H1 (cell line): ENCODE measurements at regions not wholly inside any gene's neighbourhood (a gene's known extent, or its start where the extent isn't known, plus 50 kb on each side); places are given as distances from the start of the nearest gene placed in this dataset.

Experiments
- CTCF ChIA-PET: fragments of 300-600 bp; sonication (Branson Sonifier 250); formaldehyde crosslinking; loops from one replicate; lab custom pipeline; 2021; ENCODE audit not compliant: partially characterized antibody; lab: Charles Lee
- POLR2A ChIA-PET: fragments of 300-600 bp; sonication (Branson Sonifier 250); formaldehyde crosslinking; loops from one replicate; lab custom pipeline; 2021; ENCODE audit warnings: inconsistent platforms; ENCODE audit not compliant: partially characterized antibody; lab: Charles Lee
- DNase-seq, 2 experiments: peaks; one replicate each; pipeline versions ENCODE4 v3.0.0 to v3.0.0-alpha.2; 2010 to 2022; ENCODE audit warnings: low spot score in 2 of 2, low read depth in 1 of 2, mixed read lengths in 1 of 2
- FAIRE-seq: peaks from 2 replicates; lab custom pipeline; 2011; peaks lifted over from hg19 to GRCh38; lab: Jason Lieb, UNC
- H2AFZ ChIP-seq: 2 replicates; pipeline ENCODE4 v1.8.1; 2012; ENCODE audit warnings: low read length, inconsistent platforms
- H2AK5ac ChIP-seq: 2 replicates; pipeline ENCODE4 v1.6.1; 2013; ENCODE audit warnings: low read depth, low read length
- H2BK120ac ChIP-seq: replicated peaks from 2 replicates; pipeline ENCODE3; 2013; ENCODE audit warnings: low read depth, low read length, inconsistent platforms
- H2BK12ac ChIP-seq: 2 replicates; pipeline ENCODE4 v1.6.1; 2013; ENCODE audit warnings: low read depth, low read length
- H2BK15ac ChIP-seq: 2 replicates; pipeline ENCODE4 v1.6.1; 2013; ENCODE audit warnings: low read length
- H2BK20ac ChIP-seq: 2 replicates; pipeline ENCODE4 v1.6.1; 2013; ENCODE audit warnings: low read length
- H2BK5ac ChIP-seq: 2 replicates; pipeline ENCODE4 v1.6.1; 2013; ENCODE audit warnings: low read depth, low read length
- H3K14ac ChIP-seq: 2 replicates; pipeline ENCODE4 v1.6.1; 2013; ENCODE audit warnings: inconsistent platforms; ENCODE audit not compliant: insufficient read length
- H3K18ac ChIP-seq: 2 replicates; pipeline ENCODE4 v1.6.1; 2013; ENCODE audit warnings: low read length; ENCODE audit errors: extremely low read depth
- H3K23ac ChIP-seq: 2 replicates; pipeline ENCODE4 v1.6.1; 2013; ENCODE audit warnings: inconsistent platforms; ENCODE audit not compliant: insufficient read length
- H3K23me2 ChIP-seq: 2 replicates; pipeline ENCODE4 v1.6.1; 2013; ENCODE audit warnings: low read depth, low read length
- H3K27ac ChIP-seq: 2 replicates; pipeline ENCODE4 v1.6.1; 2011; ENCODE audit warnings: low read depth, low read length, inconsistent platforms
- H3K27me3 ChIP-seq, 4 experiments: replicated peaks in 1 of 4; 1 replicate in 1 of 4; 2 replicates in 3 of 4; pipeline versions ENCODE4 v1.6.1 to v1.8.1; 2011 to 2013; ENCODE audit warnings: low read length in 3 of 4, mild to moderate bottlenecking in 3 of 4, inconsistent platforms in 2 of 4, mixed read lengths in 2 of 4, moderate library complexity in 1 of 4; ENCODE audit not compliant: control insufficient read depth in 3 of 4, insufficient read depth in 3 of 4; ENCODE audit errors: extremely low read depth in 1 of 4
- H3K36me3 ChIP-seq, 4 experiments: 2 replicates each; pipeline versions ENCODE4 v1.6.1 to v1.8.1; 2011 to 2013; ENCODE audit warnings: mild to moderate bottlenecking in 4 of 4, low read length in 3 of 4, moderate library complexity in 2 of 4, control low read depth in 1 of 4, inconsistent platforms in 1 of 4; ENCODE audit not compliant: insufficient read depth in 4 of 4, control insufficient read depth in 2 of 4
- H3K4ac ChIP-seq: replicated peaks from 2 replicates; pipeline ENCODE3; 2013; ENCODE audit warnings: low read length, low read depth, mixed read lengths, inconsistent platforms; ENCODE audit not compliant: insufficient read length
- H3K4me1 ChIP-seq, 4 experiments: replicated peaks in 1 of 4; 1 replicate in 1 of 4; 2 replicates in 3 of 4; pipeline versions ENCODE4 v1.6.1 to v1.8.1; 2011 to 2013; ENCODE audit warnings: low read length in 3 of 4, inconsistent platforms in 2 of 4, mixed read lengths in 1 of 4; ENCODE audit not compliant: insufficient read depth in 4 of 4, control insufficient read depth in 3 of 4
- H3K4me2 ChIP-seq, 2 experiments: 2 replicates each; pipeline versions ENCODE4 v1.6.1 to v1.8.1; 2011 to 2013; ENCODE audit warnings: low read depth in 2 of 2, low read length in 2 of 2, control low read depth in 1 of 2, inconsistent platforms in 1 of 2, mild to moderate bottlenecking in 1 of 2; ENCODE audit not compliant: insufficient read depth in 1 of 2
- H3K4me3 ChIP-seq, 4 experiments: fragments of 200-600, 300-600 bp in 1 of 4; sonication (generic), shearing (Covaris generic), sonication (Bioruptor Twin) in 1 of 4; 2 replicates each; pipeline versions ENCODE4 v1.5.1 to v1.8.1; 2011 to 2016; ENCODE audit warnings: low read length in 4 of 4, low read depth in 3 of 4, control low read depth in 2 of 4, inconsistent platforms in 2 of 4, mild to moderate bottlenecking in 2 of 4, mixed read lengths in 1 of 4, moderate library complexity in 1 of 4; ENCODE audit not compliant: insufficient read depth in 2 of 4; ENCODE audit errors: extremely low read depth in 1 of 4
- H3K56ac ChIP-seq: replicated peaks from 2 replicates; pipeline ENCODE3; 2013; ENCODE audit warnings: low read depth, mild to moderate bottlenecking, mixed read lengths, low read length, inconsistent platforms; ENCODE audit not compliant: insufficient read length
- H3K79me1 ChIP-seq: 2 replicates; pipeline ENCODE4 v1.6.1; 2013; ENCODE audit warnings: low read depth, low read length, control low read depth
- H3K79me2 ChIP-seq, 2 experiments: 2 replicates each; pipeline versions ENCODE4 v1.6.1 to v1.8.1; 2012 to 2013; ENCODE audit warnings: low read length in 2 of 2, mild to moderate bottlenecking in 2 of 2, inconsistent platforms in 1 of 2; ENCODE audit not compliant: insufficient read depth in 2 of 2, control insufficient read depth in 1 of 2
- H3K9ac ChIP-seq, 4 experiments: replicated peaks in 1 of 4; 1 replicate in 1 of 4; 2 replicates in 3 of 4; pipeline versions ENCODE4 v1.6.1 to v1.8.1; 2011 to 2013; ENCODE audit warnings: low read depth in 3 of 4, low read length in 3 of 4, control low read depth in 2 of 4, mild to moderate bottlenecking in 2 of 4, moderate library complexity in 2 of 4, inconsistent platforms in 1 of 4; ENCODE audit errors: extremely low read depth in 1 of 4
- H3K9me3 ChIP-seq, 2 experiments: 2 replicates each; pipeline versions ENCODE4 v1.6.1 to v1.8.1; 2012 to 2013; ENCODE audit warnings: mild to moderate bottlenecking in 2 of 2, moderate library complexity in 2 of 2, control low read depth in 1 of 2, inconsistent platforms in 1 of 2, low read depth in 1 of 2, low read length in 1 of 2, mixed read lengths in 1 of 2; ENCODE audit not compliant: insufficient read depth in 2 of 2
- H4K20me1 ChIP-seq, 2 experiments: replicated peaks in 1 of 2; 2 replicates each; pipeline versions ENCODE3 to v1.8.1; 2011 to 2013; ENCODE audit warnings: inconsistent platforms in 2 of 2, low read length in 2 of 2, mild to moderate bottlenecking in 1 of 2; ENCODE audit not compliant: insufficient read depth in 2 of 2, control insufficient read depth in 1 of 2
- H4K5ac ChIP-seq: 2 replicates; pipeline ENCODE4 v1.6.1; 2013; ENCODE audit warnings: low read length, low read depth, mixed read lengths, inconsistent platforms; ENCODE audit not compliant: insufficient read length
- H4K8ac ChIP-seq: 2 replicates; pipeline ENCODE4 v1.8.0; 2013; ENCODE audit warnings: mild to moderate bottlenecking, moderate library complexity, low read length, inconsistent platforms; ENCODE audit not compliant: insufficient read depth; ENCODE audit errors: extremely low read depth
- H4K91ac ChIP-seq: replicated peaks from 2 replicates; pipeline ENCODE3; 2013; ENCODE audit warnings: low read length, mixed read lengths, inconsistent platforms; ENCODE audit not compliant: insufficient read length
- BCL11A ChIP-seq, 2 experiments: IDR thresholded peaks; one replicate each; pipeline ENCODE4 v1.6.1; 2011; ENCODE audit warnings: low read depth in 2 of 2, low read length in 2 of 2, mild to moderate bottlenecking in 2 of 2
- WGBS, 2 experiments: shearing (Covaris generic) in 1 of 2; methylation state at CpG; one replicate each; pipeline versions ENCODE4 v1.1.6 to v1.1.7; 2013 to 2015; ENCODE audit warnings: low lambda C conversion rate in 2 of 2, mixed read lengths in 2 of 2, inconsistent platforms in 1 of 2, low coverage in 1 of 2, missing lambda C conversion rate in 1 of 2; ENCODE audit not compliant: insufficient replicate concordance in 2 of 2, insufficient coverage in 1 of 2, insufficient read length in 1 of 2; ENCODE audit errors: extremely low coverage in 1 of 2, missing lambda C conversion rate in 1 of 2; 5-methylcytosine and 5-hydroxymethylcytosine counted together

- H4K20me1 ChIP-seq: no peaks in the 10 kb centered on the region
- H2BK15ac ChIP-seq: no peak overlapping the region
- peaks cover 0 to 3% (median 0%) of the 10 kb centered on the region in 4 experiments; a peak in 1 of 7 replicates for H3K4me1 ChIP-seq
- H3K27me3 ChIP-seq: no peaks in the 10 kb centered on the region
- H3K4me3 ChIP-seq: no peak overlapping the region
- no peaks in the 10 kb centered on the region for H3K9me3 ChIP-seq
- no peaks in the 10 kb centered on the region for H3K79me2 ChIP-seq
- H3K23me2 ChIP-seq: no peaks in the 10 kb centered on the region
- H4K5ac ChIP-seq: no peak overlapping the region
- no peak overlapping the region for H3K4me2 ChIP-seq
- H3K27ac ChIP-seq: no peak overlapping the region
- H2BK120ac ChIP-seq: no peak overlapping the region
- no peak overlapping the region for H4K8ac ChIP-seq
- no peak overlapping the region for H2BK5ac ChIP-seq
- H3K36me3 ChIP-seq: no peaks in the 10 kb centered on the region
- H3K18ac ChIP-seq: no peak overlapping the region
- no peak overlapping the region for H2AFZ ChIP-seq
- H3K14ac ChIP-seq: no peak overlapping the region
- H2BK20ac ChIP-seq: no peak overlapping the region
- no peak for TF ChIP-seq BCL11A (IDR thresholded peaks at IDR 0.05; ENCODE audit: low read depth in 2 of 2, low read length in 2 of 2)
- H3K79me1 ChIP-seq: no peaks in the 10 kb centered on the region
- WGBS, 2 experiments: 89% methylated on average over 1 of the region's 1 CpG; no CpG with 5 or more reads in 1 of the 2 experiments
- DNase-seq: no peak
- no peak overlapping the region for H3K9ac ChIP-seq
- no peak overlapping the region for H2AK5ac ChIP-seq
- no peak overlapping the region for H4K91ac ChIP-seq
- ChIA-PET CTCF (interaction anchor here (0.8 kb wide), 1 partner anchor 24 kb away, joined by 3 read pairs; no protein-coding TSS in a partner anchor), POLR2A (interaction anchor here (1.0 kb wide), 1 partner anchor 61 kb away, joined by 3 read pairs; the partner anchor contains the start of gene ARRDC3)
- FAIRE-seq: no peak
- H2BK12ac ChIP-seq: no peak overlapping the region
- H3K23ac ChIP-seq: no peak overlapping the region
- H3K56ac ChIP-seq: no peak overlapping the region
- no peak overlapping the region for H3K4ac ChIP-seq
Observed at GRCh38 chr5:91443761-91444467, 60.8 kb upstream of the ARRDC3 start.
